SK-N-SH treated with all-trans-retinoic acid at 6 μM for 48 hours (cell line): ENCODE measurements at regions not wholly inside any gene's neighbourhood (a gene's known extent, or its start where the extent isn't known, plus 50 kb on each side); places are given as distances from the start of the nearest gene placed in this dataset.
A peak's percentile ranks its signal among the peaks of the same experiment; 100 is the strongest.

Experiments used
- ATAC-seq: fragments of 200-7000 bp; cut with Tn5 transposase; 3 replicates; pipeline ENCODE4 v1.9.1; 2020; ENCODE audit warnings: mild to moderate bottlenecking, moderate library complexity
- ARNTL ChIP-seq: fragments of 450-650 bp; formaldehyde crosslinking; IDR thresholded peaks from 2 replicates; pipeline ENCODE4 v1.5.0; 2020; ENCODE audit warnings: low read depth, mild to moderate bottlenecking, moderate library complexity, borderline replicate concordance
- BACH2 ChIP-seq: fragments of 250-450 bp; sonication (Bioruptor Pico); IDR thresholded peaks from 2 replicates; pipeline ENCODE4 v1.9.0; 2021; ENCODE audit warnings: mild to moderate bottlenecking, borderline replicate concordance
- CREB5 ChIP-seq: fragments of 250-450 bp; sonication (Bioruptor Pico); IDR thresholded peaks from 2 replicates; pipeline ENCODE4 v1.5.1; 2020; ENCODE audit warnings: low read depth, mild to moderate bottlenecking, moderate library complexity
- CSDC2 ChIP-seq: fragments of 250-450 bp; sonication (Bioruptor Pico); IDR thresholded peaks from 2 replicates; pipeline ENCODE4 v1.5.0; 2020; ENCODE audit warnings: mild to moderate bottlenecking, moderate library complexity
- CSRNP3 ChIP-seq: fragments of 250-450 bp; sonication (Bioruptor Pico); IDR thresholded peaks from 2 replicates; pipeline ENCODE4 v1.5.1; 2021; ENCODE audit warnings: mild to moderate bottlenecking, moderate library complexity
- ESRRG ChIP-seq: fragments of 250-450 bp; sonication (Bioruptor Pico); IDR thresholded peaks from 2 replicates; pipeline ENCODE4 v1.6.1; 2021; ENCODE audit warnings: mild to moderate bottlenecking
- GLIS3 ChIP-seq: fragments of 250-450 bp; sonication (Bioruptor Pico); IDR thresholded peaks from 2 replicates; pipeline ENCODE4 v1.5.0; 2020; ENCODE audit warnings: mild to moderate bottlenecking, moderate library complexity
- ISL1 ChIP-seq: fragments of 250-450 bp; sonication (Bioruptor Pico); IDR thresholded peaks from 2 replicates; pipeline ENCODE4 v2.1.2; 2022; ENCODE audit warnings: mild to moderate bottlenecking, moderate library complexity
- OSR1 ChIP-seq: fragments of 250-450 bp; sonication (Bioruptor Pico); IDR thresholded peaks from 2 replicates; pipeline ENCODE4 v1.8.0; 2022; ENCODE audit warnings: moderate library complexity, mild to moderate bottlenecking, inconsistent platforms
- POU6F1 ChIP-seq: fragments of 250-450 bp; sonication (Bioruptor Pico); IDR thresholded peaks from 2 replicates; pipeline ENCODE4 v1.8.0; 2021; ENCODE audit warnings: low read depth, mild to moderate bottlenecking, moderate library complexity, borderline replicate concordance
- PPARA ChIP-seq: fragments of 250-450 bp; sonication (Bioruptor Pico); IDR thresholded peaks from 2 replicates; pipeline ENCODE4 v1.5.0; 2020; ENCODE audit warnings: mild to moderate bottlenecking, borderline replicate concordance
- RARB ChIP-seq: fragments of 250-450 bp; sonication (Bioruptor Pico); IDR thresholded peaks from 2 replicates; pipeline ENCODE4 v1.8.0; 2021; ENCODE audit warnings: mild to moderate bottlenecking, moderate library complexity
- SNAI2 ChIP-seq: fragments of 250-450 bp; sonication (Bioruptor Pico); IDR thresholded peaks from 2 replicates; pipeline ENCODE4 v1.5.0; 2020; ENCODE audit warnings: mild to moderate bottlenecking, moderate library complexity
- TCF4 ChIP-seq: fragments of 250-450 bp; sonication (Bioruptor Pico); IDR thresholded peaks from 2 replicates; pipeline ENCODE4 v1.8.0; 2021; ENCODE audit warnings: mild to moderate bottlenecking, moderate library complexity, borderline replicate concordance
- TOX ChIP-seq: fragments of 250-450 bp; sonication (Bioruptor Pico); IDR thresholded peaks from 2 replicates; pipeline ENCODE4 v1.8.0; 2021; ENCODE audit warnings: mild to moderate bottlenecking, moderate library complexity, borderline replicate concordance
- ZC3H10 ChIP-seq: fragments of 250-450 bp; sonication (Bioruptor Pico); IDR thresholded peaks from 2 replicates; pipeline ENCODE4 v1.5.1; 2021; ENCODE audit warnings: mild to moderate bottlenecking, moderate library complexity
- ZFP3 ChIP-seq: fragments of 250-450 bp; sonication (Bioruptor Pico); IDR thresholded peaks from 2 replicates; pipeline ENCODE4 v1.5.0; 2020; ENCODE audit warnings: mild to moderate bottlenecking, moderate library complexity
- ZFP30 ChIP-seq: fragments of 450-650 bp; formaldehyde crosslinking; IDR thresholded peaks from 2 replicates; pipeline ENCODE4 v1.5.0; 2022; ENCODE audit warnings: mild to moderate bottlenecking, moderate library complexity
- ZNF565 ChIP-seq: fragments of 450-650 bp; formaldehyde crosslinking; conservative IDR thresholded peaks from 2 replicates; pipeline ENCODE4 v1.5.0; 2020; ENCODE audit warnings: low read depth, mild to moderate bottlenecking, moderate library complexity
- ZNF70 ChIP-seq: fragments of 450-650 bp; formaldehyde crosslinking; IDR thresholded peaks from 2 replicates; pipeline ENCODE4 v1.5.0; 2020; ENCODE audit warnings: mild to moderate bottlenecking, moderate library complexity
- ZNF8 ChIP-seq: fragments of 450-650 bp; formaldehyde crosslinking; IDR thresholded peaks from 2 replicates; pipeline ENCODE4 v1.5.0; 2020; ENCODE audit warnings: mild to moderate bottlenecking, moderate library complexity

- TF ChIP-seq CSRNP3 (CRISPR knock-in tag) (no peak), ZC3H10 (CRISPR knock-in tag) (no peak), ZFP3 (CRISPR knock-in tag) (no peak), TCF4 (CRISPR knock-in tag) (no peak), POU6F1 (no peak), RARB (CRISPR knock-in tag) (no peak), SNAI2 (CRISPR knock-in tag) (no peak), BACH2 (CRISPR knock-in tag) (no peak), ISL1 (CRISPR knock-in tag) (no peak), GLIS3 (no peak)
These were observed 329.6 kb downstream of the GJA1 start (continued) for GRCh38 chr6:121765060-121765459.

- TF ChIP-seq ZFP30 (CRISPR knock-in tag): no peak
- TF ChIP-seq GLIS3: no peak
- no peak for TF ChIP-seq ZNF70 (CRISPR knock-in tag)
- no peak for TF ChIP-seq RARB (CRISPR knock-in tag)
- TF ChIP-seq PPARA (CRISPR knock-in tag): no peak
- no peak for TF ChIP-seq CSDC2 (CRISPR knock-in tag)
- no peak for TF ChIP-seq ZC3H10 (CRISPR knock-in tag)
- TF ChIP-seq ARNTL: no peak
- no peak for TF ChIP-seq CREB5 (CRISPR knock-in tag)
- no peak for TF ChIP-seq ISL1 (CRISPR knock-in tag)
- no peak for TF ChIP-seq SNAI2 (CRISPR knock-in tag)
- TF ChIP-seq ZNF8 (CRISPR knock-in tag): no peak
- TF ChIP-seq OSR1 (CRISPR knock-in tag): no peak
- no peak for TF ChIP-seq CSRNP3 (CRISPR knock-in tag)
- TF ChIP-seq TCF4 (CRISPR knock-in tag): no peak
- no peak for TF ChIP-seq ESRRG (CRISPR knock-in tag)
- no peak for TF ChIP-seq POU6F1
- TF ChIP-seq TOX (CRISPR knock-in tag): no peak
- TF ChIP-seq ZNF565 (CRISPR knock-in tag): no peak
- no peak for TF ChIP-seq ZFP3 (CRISPR knock-in tag)
- no peak for ATAC-seq
These were observed 331.8 kb downstream of the GJA1 start for GRCh38 chr6:121767211-121767610.

GRCh38 chr6:121770943-121771342, 335.5 kb downstream of the GJA1 start:
- TF ChIP-seq ZNF565 (CRISPR knock-in tag): no peak
- TF ChIP-seq BACH2 (CRISPR knock-in tag): no peak
- no peak for TF ChIP-seq OSR1 (CRISPR knock-in tag)
- TF ChIP-seq ZFP3 (CRISPR knock-in tag): no peak
- no peak for TF ChIP-seq TCF4 (CRISPR knock-in tag)
- ATAC-seq: peak; percentile 72
